ENCODE measurements at regions not wholly inside any gene's neighbourhood (a gene's known extent, or its start where the extent isn't known, plus 50 kb on each side); places are given as distances from the start of the nearest gene placed in this dataset.

- Histone ChIP-seq H3K4me3 (ENCODE audit: insufficient read depth, low read length, poor library complexity, severe bottlenecking) (no peak overlapping the region), H3K27ac (ENCODE audit: low read depth, low read length) (no peak overlapping the region), H4K20me1 (ENCODE audit: low read depth, low read length) (no peaks in the 10 kb centered on the region), H3K27me3 (ENCODE audit: low read length) (no peaks in the 10 kb centered on the region), H3K9me2 (replicated peaks; ENCODE audit: insufficient read depth, low read length) (no peaks in the 10 kb centered on the region), H3F3A (ENCODE audit: insufficient read depth) (no peaks in the 10 kb centered on the region), H3K4me2 (ENCODE audit: low read depth, low read length, poor library complexity, severe bottlenecking) (no peak overlapping the region), H3K79me2 (ENCODE audit: insufficient read depth, low read length) (no peaks in the 10 kb centered on the region), H2AFZ (ENCODE audit: low read depth, low read length, severe bottlenecking) (no peak overlapping the region), H3K9ac (ENCODE audit: low read length) (no peak overlapping the region), H3K9me3 (ENCODE audit: insufficient read depth, low read length) (no peaks in the 10 kb centered on the region), H3K36me3 (ENCODE audit: low read length) (no peaks in the 10 kb centered on the region)
- TF ChIP-seq EZH2phosphoT487 (conservative IDR thresholded peaks at IDR 0.05; ENCODE audit: low read length) (no peak), CTCF (IDR thresholded peaks at IDR 0.05; ENCODE audit: insufficient read depth, low read length, poor library complexity, severe bottlenecking) (no peak)
Observed at GRCh38 chr6:140095532-140095931, 721.1 kb upstream of the CITED2 start.

GRCh38 chr6:140091895-140092294, 717.4 kb upstream of the CITED2 start:
- H3K4me2 ChIP-seq (ENCODE audit: low read depth, low read length, poor library complexity, severe bottlenecking): no peak overlapping the region
- no peak overlapping the region for H2AFZ ChIP-seq (ENCODE audit: low read depth, low read length, severe bottlenecking)
- H3K9me3 ChIP-seq (ENCODE audit: insufficient read depth, low read length): no peaks in the 10 kb centered on the region
- no peak overlapping the region for H3K27ac ChIP-seq (ENCODE audit: low read depth, low read length)
- H3K4me3 ChIP-seq (ENCODE audit: insufficient read depth, low read length, poor library complexity, severe bottlenecking): no peak overlapping the region
- no peaks in the 10 kb centered on the region for H3K79me2 ChIP-seq (ENCODE audit: insufficient read depth, low read length)
- TF ChIP-seq CTCF (IDR thresholded peaks at IDR 0.05; ENCODE audit: insufficient read depth, low read length, poor library complexity, severe bottlenecking): no peak
- no peak for TF ChIP-seq EZH2phosphoT487 (conservative IDR thresholded peaks at IDR 0.05; ENCODE audit: low read length)
- H3K9ac ChIP-seq (ENCODE audit: low read length): no peak overlapping the region
- no peaks in the 10 kb centered on the region for H3F3A ChIP-seq (ENCODE audit: insufficient read depth)
- H4K20me1 ChIP-seq (ENCODE audit: low read depth, low read length): no peaks in the 10 kb centered on the region
- H3K27me3 ChIP-seq (ENCODE audit: low read length): no peaks in the 10 kb centered on the region
- no peaks in the 10 kb centered on the region for H3K9me2 ChIP-seq (replicated peaks; ENCODE audit: insufficient read depth, low read length)
- H3K36me3 ChIP-seq (ENCODE audit: low read length): no peaks in the 10 kb centered on the region

- Histone ChIP-seq H3K79me2 (ENCODE audit: insufficient read depth, low read length) (no peaks in the 10 kb centered on the region), H4K20me1 (ENCODE audit: low read depth, low read length) (no peaks in the 10 kb centered on the region), H3K9ac (ENCODE audit: low read length) (no peak overlapping the region), H3K27me3 (ENCODE audit: low read length) (no peaks in the 10 kb centered on the region), H3K4me2 (ENCODE audit: low read depth, low read length, poor library complexity, severe bottlenecking) (no peak overlapping the region), H3K4me3 (ENCODE audit: insufficient read depth, low read length, poor library complexity, severe bottlenecking) (no peak overlapping the region), H3K27ac (ENCODE audit: low read depth, low read length) (no peak overlapping the region), H3K36me3 (ENCODE audit: low read length) (no peaks in the 10 kb centered on the region), H3K9me2 (replicated peaks; ENCODE audit: insufficient read depth, low read length) (no peaks in the 10 kb centered on the region), H3F3A (ENCODE audit: insufficient read depth) (no peaks in the 10 kb centered on the region), H3K9me3 (ENCODE audit: insufficient read depth, low read length) (no peaks in the 10 kb centered on the region), H2AFZ (ENCODE audit: low read depth, low read length, severe bottlenecking) (no peak overlapping the region)
- no peak for TF ChIP-seq EZH2phosphoT487 (conservative IDR thresholded peaks at IDR 0.05; ENCODE audit: low read length)
- no peak for TF ChIP-seq CTCF (IDR thresholded peaks at IDR 0.05; ENCODE audit: insufficient read depth, low read length, poor library complexity, severe bottlenecking)
Observed at GRCh38 chr6:140090871-140091270, 716.4 kb upstream of the CITED2 start.
